GM23338 (cell line): ENCODE measurements at regions not wholly inside any gene's neighbourhood (a gene's known extent, or its start where the extent isn't known, plus 50 kb on each side); places are given as distances from the start of the nearest gene placed in this dataset.
A peak's percentile ranks its signal among the peaks of the same experiment; 100 is the strongest.

Source experiments
- ATAC-seq: fragments of 200-7000 bp; cut with Tn5 transposase; 3 replicates; pipeline ENCODE4 v1.9.1; 2020
- DNase-seq: peaks from one replicate; pipeline ENCODE4 v3.0.0-alpha.2; 2015; ENCODE audit warnings: low spot score
- H2AFZ ChIP-seq: fragments of 200-600 bp; sonication (generic); 2 replicates; pipeline ENCODE4 v1.8.0; 2016; ENCODE audit warnings: antibody characterized with exemption, mild to moderate bottlenecking, moderate library complexity
- H3F3A ChIP-seq: fragments of 200-600 bp; sonication (generic); replicated peaks from 2 replicates; pipeline ENCODE4 v1.8.0; 2017; ENCODE audit warnings: antibody characterized with exemption, mixed run types, low read depth
- H3K27ac ChIP-seq: fragments of 200-600 bp; sonication (generic); 2 replicates; pipeline ENCODE4 v1.6.1; 2016; ENCODE audit warnings: low read depth
- H3K27me3 ChIP-seq: fragments of 200-600 bp; sonication (generic); 2 replicates; pipeline ENCODE4 v1.8.0; 2016; ENCODE audit warnings: mild to moderate bottlenecking, mixed run types, moderate library complexity; ENCODE audit not compliant: insufficient read depth
- H3K36me3 ChIP-seq: fragments of 200-600 bp; sonication (generic); 2 replicates; pipeline ENCODE4 v1.8.0; 2016; ENCODE audit warnings: mild to moderate bottlenecking; ENCODE audit not compliant: insufficient read depth
- H3K4me1 ChIP-seq: fragments of 200-600 bp; sonication (generic); 2 replicates; pipeline ENCODE4 v1.8.0; 2016; ENCODE audit warnings: mild to moderate bottlenecking, moderate library complexity; ENCODE audit not compliant: insufficient read depth
- H3K4me2 ChIP-seq: fragments of 200-600 bp; sonication (generic); 2 replicates; pipeline ENCODE4 v1.7.1; 2017; ENCODE audit warnings: mixed run types
- H3K4me3 ChIP-seq: fragments of 200-600 bp; sonication (generic); 2 replicates; pipeline ENCODE4 v1.6.1; 2016; ENCODE audit warnings: mixed run types
- H3K79me2 ChIP-seq: fragments of 200-600 bp; sonication (generic); replicated peaks from 2 replicates; pipeline ENCODE4 v1.8.0; 2017; ENCODE audit warnings: mild to moderate bottlenecking; ENCODE audit not compliant: insufficient read depth
- H3K9me2 ChIP-seq: fragments of 200-600 bp; sonication (generic); 2 replicates; pipeline ENCODE4 v1.8.0; 2017; ENCODE audit not compliant: insufficient read depth
- H4K20me1 ChIP-seq: fragments of 200-600 bp; sonication (generic); replicated peaks from 2 replicates; pipeline ENCODE4 v1.8.0; 2017; ENCODE audit warnings: mild to moderate bottlenecking; ENCODE audit not compliant: insufficient read depth
- H3K27ac Mint-ChIP-seq: 2 replicates; pipeline ENCODE4 v1.8.0; 2020; ENCODE audit warnings: inconsistent platforms, mild to moderate bottlenecking, moderate library complexity, mixed read lengths
- H3K27me3 Mint-ChIP-seq: 3 replicates; pipeline ENCODE4 v1.8.0; 2022; ENCODE audit warnings: low read depth, mild to moderate bottlenecking, moderate library complexity, mixed read lengths, inconsistent platforms; ENCODE audit not compliant: insufficient read depth, poor library complexity
- H3K36me3 Mint-ChIP-seq: 3 replicates; pipeline ENCODE4 v1.8.0; 2021; ENCODE audit warnings: low read depth, mild to moderate bottlenecking, inconsistent platforms, moderate library complexity, mixed read lengths
- H3K4me1 Mint-ChIP-seq: 3 replicates; pipeline ENCODE4 v1.8.0; 2020; ENCODE audit warnings: mild to moderate bottlenecking, inconsistent platforms, mixed read lengths
- H3K4me3 Mint-ChIP-seq: 3 replicates; pipeline ENCODE4 v1.8.0; 2021; ENCODE audit warnings: moderate library complexity, mild to moderate bottlenecking, inconsistent platforms, mixed read lengths
- H3K9me3 Mint-ChIP-seq: 3 replicates; pipeline ENCODE4 v1.8.0; 2020; ENCODE audit warnings: moderate library complexity, mild to moderate bottlenecking, inconsistent platforms, mixed read lengths
- CTCF ChIP-seq, 2 experiments: fragments of 200-600 bp in 1 of 2; sonication (generic) in 1 of 2; conservative IDR thresholded peaks; 2 replicates each; pipeline versions ENCODE4 v1.5.1 to v1.6.1; 2016 to 2017; ENCODE audit warnings: antibody characterized with exemption in 2 of 2, low read depth in 2 of 2, mild to moderate bottlenecking in 2 of 2, moderate library complexity in 1 of 2
- EZH2 ChIP-seq: fragments of 200-600 bp; sonication (generic); IDR thresholded peaks from one replicate; pipeline ENCODE4 v1.8.0; 2017; ENCODE audit warnings: antibody characterized with exemption, mild to moderate bottlenecking, low read depth; ENCODE audit not compliant: unreplicated experiment
- EZH2phosphoT487 ChIP-seq: fragments of 200-600 bp; sonication (generic); IDR thresholded peaks from one replicate; pipeline ENCODE4 v1.8.1; 2018; ENCODE audit warnings: antibody characterized with exemption; ENCODE audit not compliant: unreplicated experiment
- JUNB ChIP-seq: IDR thresholded peaks from one replicate; pipeline ENCODE4 v1.6.1; 2016; ENCODE audit warnings: antibody characterized with exemption; ENCODE audit not compliant: unreplicated experiment
- NANOG ChIP-seq: IDR thresholded peaks from 2 replicates; pipeline ENCODE4 v1.6.1; 2016; ENCODE audit warnings: antibody characterized with exemption, borderline replicate concordance
- POLR2AphosphoS5 ChIP-seq: IDR thresholded peaks from 2 replicates; pipeline ENCODE4 v1.6.1; 2016; ENCODE audit warnings: antibody characterized with exemption, low read depth
- STAT1 ChIP-seq: IDR thresholded peaks from one replicate; pipeline ENCODE4 v1.6.1; 2016; ENCODE audit warnings: antibody characterized with exemption; ENCODE audit not compliant: unreplicated experiment
- ZNF331 ChIP-seq: fragments of 250-450 bp; sonication (Bioruptor Pico); IDR thresholded peaks from 2 replicates; pipeline ENCODE4 v1.5.0; 2020; ENCODE audit warnings: low read depth, mild to moderate bottlenecking, moderate library complexity
- ZNF462 ChIP-seq: fragments of 250-450 bp; sonication (Bioruptor Pico); IDR thresholded peaks from 2 replicates; pipeline ENCODE4 v1.5.0; 2020; ENCODE audit warnings: mild to moderate bottlenecking, moderate library complexity

DNA sequence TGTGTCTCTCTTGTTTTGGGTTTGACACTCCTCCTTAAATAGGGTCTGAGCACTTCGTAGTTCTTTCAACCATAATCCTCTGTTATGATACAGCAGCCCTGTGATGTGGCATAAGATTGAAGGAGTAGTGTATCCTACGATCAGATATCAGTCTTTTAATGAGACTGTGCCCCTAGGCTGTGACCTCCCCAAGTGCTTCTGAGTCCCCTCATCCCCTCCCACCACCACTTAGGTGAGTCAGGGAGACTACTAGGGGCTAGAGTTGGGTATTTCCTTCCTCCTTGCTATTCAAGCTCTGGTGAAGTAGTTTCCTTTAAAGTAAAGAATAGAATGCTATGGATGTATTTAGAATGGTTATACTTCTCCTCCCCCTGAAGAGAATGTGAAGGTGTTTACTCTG is 637.2 kb upstream of the GRAMD2B start (continued):
- no peak for TF ChIP-seq ZNF462 (CRISPR knock-in tag)
- TF ChIP-seq CTCF (conservative IDR thresholded peaks at IDR 0.05; ENCODE audit: low read depth in 2 of 2) = no peak

DNA sequence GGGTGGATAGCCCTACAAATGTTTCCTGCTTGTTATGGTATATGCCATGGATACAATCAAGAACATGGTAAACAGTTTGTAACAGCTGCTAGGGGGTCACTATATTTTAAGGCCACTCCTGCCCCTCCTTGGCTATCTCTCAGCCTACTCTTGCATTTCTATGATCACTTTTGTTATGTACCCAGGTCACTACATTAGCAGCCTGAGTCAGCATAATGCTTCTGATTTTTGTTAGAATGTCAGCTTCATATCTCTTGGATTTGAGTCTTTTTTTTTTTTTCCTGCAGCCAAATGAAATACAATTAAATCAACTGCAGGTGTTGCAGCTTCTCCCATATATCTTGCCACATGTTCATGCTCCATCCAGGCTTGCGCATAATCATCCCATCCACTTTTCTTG is 629.7 kb upstream of the GRAMD2B start:
- no peaks in the 10 kb centered on the region for H3K4me1 ChIP-seq
- H3K4me3 Mint-ChIP-seq = no peak overlapping the region
- DNase-seq (no peak), ATAC-seq (no peak)
- H3K9me3 Mint-ChIP-seq = no peaks in the 10 kb centered on the region
- TF ChIP-seq JUNB (no peak), NANOG (no peak), ZNF331 (CRISPR knock-in tag) (no peak), POLR2AphosphoS5 (no peak), EZH2 (no peak), EZH2phosphoT487 (no peak), ZNF462 (CRISPR knock-in tag) (no peak), STAT1 (no peak)
- no peaks in the 10 kb centered on the region for H3K36me3 ChIP-seq
- H3K27ac Mint-ChIP-seq = peak overlapping the region; percentile 23; the same call in 1 of the 2 replicates
- H3K4me1 Mint-ChIP-seq = peaks cover 7% of the 10 kb centered on the region
- no peak overlapping the region for H3K4me3 ChIP-seq
- H4K20me1 ChIP-seq = no peaks in the 10 kb centered on the region
- H2AFZ ChIP-seq = 0 out of 2 replicates have a peak overlapping the region, but pooled peaks have one; percentile 24
- H3K79me2 ChIP-seq = no peaks in the 10 kb centered on the region
- H3F3A ChIP-seq = no peaks in the 10 kb centered on the region
- H3K27ac ChIP-seq = no peak overlapping the region
- no peaks in the 10 kb centered on the region for H3K9me2 ChIP-seq
- no peaks in the 10 kb centered on the region for H3K27me3 Mint-ChIP-seq
- no peak overlapping the region for H3K4me2 ChIP-seq
- no peaks in the 10 kb centered on the region for H3K36me3 Mint-ChIP-seq
- H3K27me3 ChIP-seq = no peaks in the 10 kb centered on the region
